OCI-LY7 (cell line): ENCODE measurements at regions not wholly inside any gene's neighbourhood (a gene's known extent, or its start where the extent isn't known, plus 50 kb on each side); places are given as distances from the start of the nearest gene placed in this dataset.

ENCODE experiments used
- EZH2phosphoT487 ChIP-seq: fragments of 200-600 bp; sonication (generic); IDR thresholded peaks from 2 replicates; pipeline ENCODE4 v1.6.1; 2018; ENCODE audit warnings: low read depth, borderline replicate concordance, mild to moderate bottlenecking, mixed run types, antibody characterized with exemption, low read length, moderate library complexity, mixed read lengths
- TF ChIP-seq, protein P1 (sequence below): fragments of 200-600 bp; sonication (generic); conservative IDR thresholded peaks from 2 replicates; pipeline ENCODE4 v1.5.1; 2014; ENCODE audit warnings: mild to moderate bottlenecking, antibody characterized with exemption, low read length, moderate library complexity, mixed read lengths

DNA sequence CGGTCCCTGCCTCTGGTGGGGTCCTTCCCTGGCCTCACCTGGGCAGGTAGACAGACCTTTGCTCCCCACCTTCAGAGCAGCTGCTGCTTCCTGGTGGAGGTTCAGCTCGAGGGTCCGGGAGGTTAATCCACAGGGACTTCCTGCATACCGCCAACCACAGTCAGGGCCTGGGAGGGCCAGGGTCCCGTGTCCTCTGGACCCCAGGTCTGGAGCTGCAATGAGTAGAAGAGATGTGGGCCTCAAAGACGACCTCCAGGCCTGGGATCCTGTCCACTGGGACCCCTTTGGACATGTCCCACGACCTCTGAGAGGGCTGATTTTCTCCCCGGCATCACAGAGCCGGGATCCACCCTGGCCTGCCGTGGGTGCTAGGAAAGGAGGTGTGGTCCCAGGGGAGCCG, 223.3 kb upstream of the TCERG1L start:
- TF ChIP-seq, protein P1, sequence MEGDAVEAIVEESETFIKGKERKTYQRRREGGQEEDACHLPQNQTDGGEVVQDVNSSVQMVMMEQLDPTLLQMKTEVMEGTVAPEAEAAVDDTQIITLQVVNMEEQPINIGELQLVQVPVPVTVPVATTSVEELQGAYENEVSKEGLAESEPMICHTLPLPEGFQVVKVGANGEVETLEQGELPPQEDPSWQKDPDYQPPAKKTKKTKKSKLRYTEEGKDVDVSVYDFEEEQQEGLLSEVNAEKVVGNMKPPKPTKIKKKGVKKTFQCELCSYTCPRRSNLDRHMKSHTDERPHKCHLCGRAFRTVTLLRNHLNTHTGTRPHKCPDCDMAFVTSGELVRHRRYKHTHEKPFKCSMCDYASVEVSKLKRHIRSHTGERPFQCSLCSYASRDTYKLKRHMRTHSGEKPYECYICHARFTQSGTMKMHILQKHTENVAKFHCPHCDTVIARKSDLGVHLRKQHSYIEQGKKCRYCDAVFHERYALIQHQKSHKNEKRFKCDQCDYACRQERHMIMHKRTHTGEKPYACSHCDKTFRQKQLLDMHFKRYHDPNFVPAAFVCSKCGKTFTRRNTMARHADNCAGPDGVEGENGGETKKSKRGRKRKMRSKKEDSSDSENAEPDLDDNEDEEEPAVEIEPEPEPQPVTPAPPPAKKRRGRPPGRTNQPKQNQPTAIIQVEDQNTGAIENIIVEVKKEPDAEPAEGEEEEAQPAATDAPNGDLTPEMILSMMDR = no peak
- TF ChIP-seq EZH2phosphoT487 = no peak
